ENCODE measurements at regions not wholly inside any gene's neighbourhood (a gene's known extent, or its start where the extent isn't known, plus 50 kb on each side); places are given as distances from the start of the nearest gene placed in this dataset.
"Not testable (repeated sequence)": the region's sequence is repeated elsewhere in the genome, so short reads cannot be mapped to it uniquely, and the experiment has no call there.

DNA sequence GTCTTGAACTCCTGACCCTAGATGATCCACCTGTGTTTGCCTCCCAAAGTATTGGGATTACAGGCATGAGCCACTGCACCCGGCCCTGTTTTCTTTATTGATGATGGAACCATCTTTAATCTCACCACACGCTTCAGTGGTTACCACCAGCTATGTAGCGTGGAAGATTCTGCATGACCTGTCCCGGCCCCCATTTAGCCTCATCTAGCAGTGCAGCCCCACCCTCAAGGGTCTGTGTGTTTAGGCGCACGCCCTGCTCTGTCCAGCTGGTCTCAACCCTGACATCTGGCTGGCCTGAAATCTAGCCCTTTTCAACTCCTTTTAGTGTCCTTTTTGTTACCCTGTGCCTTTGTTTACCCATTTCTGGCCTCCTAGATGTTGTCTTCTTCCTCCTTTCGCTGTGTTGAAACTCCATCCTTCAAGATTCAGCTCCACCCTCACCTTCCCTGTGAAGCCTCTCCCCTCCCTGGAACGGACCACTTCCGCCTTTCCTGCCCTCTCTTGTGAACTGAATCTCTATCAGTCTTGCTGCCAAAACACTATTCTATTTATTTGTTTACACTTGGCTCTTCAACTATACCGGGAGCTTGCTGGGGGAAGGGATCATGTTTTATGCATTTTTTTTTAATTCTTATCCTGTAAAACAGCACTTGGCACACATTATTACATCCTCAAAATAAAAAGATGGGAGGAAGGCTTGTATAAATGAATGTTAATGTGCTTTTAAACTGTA is 101.0 kb upstream of the MTHFD1L start:
- FAIRE-seq (no peak), DNase-seq (ENCODE audit: insufficient read length, low spot score) (no peak)

DNA sequence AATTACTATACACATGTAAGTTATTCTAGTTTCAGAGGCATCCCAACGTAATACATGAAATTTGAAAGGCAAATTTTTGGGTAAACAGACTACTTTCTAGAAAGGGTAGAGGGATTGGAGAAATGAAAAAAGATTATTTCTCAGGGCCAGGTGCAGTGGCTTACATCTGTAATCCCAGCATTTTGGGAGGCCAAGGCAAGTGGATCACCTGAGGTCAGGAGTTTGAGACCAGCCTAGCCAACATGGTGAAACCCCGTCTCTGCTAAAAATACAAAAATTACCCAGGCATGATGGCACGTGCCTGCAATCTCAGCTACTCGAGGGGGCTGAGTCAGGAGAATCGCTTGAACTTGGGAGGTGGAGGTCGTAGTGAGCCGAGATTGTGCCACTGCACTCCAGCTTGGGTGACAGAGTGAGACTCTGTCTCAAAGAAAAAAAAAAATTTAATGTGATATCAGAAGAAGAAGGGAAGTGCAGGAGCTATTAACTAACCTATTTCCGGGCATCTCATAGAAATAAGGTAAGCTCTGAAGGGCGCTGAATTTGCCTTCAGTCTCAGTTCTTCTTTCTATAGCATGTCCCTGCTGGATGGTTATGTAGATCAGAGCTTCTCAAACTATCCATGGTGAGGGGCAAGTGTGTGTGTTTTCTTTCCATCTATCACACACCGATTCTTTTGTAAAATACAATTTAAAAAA is 100.3 kb upstream of the MTHFD1L start:
- peak; percentile 61 for FAIRE-seq

DNA sequence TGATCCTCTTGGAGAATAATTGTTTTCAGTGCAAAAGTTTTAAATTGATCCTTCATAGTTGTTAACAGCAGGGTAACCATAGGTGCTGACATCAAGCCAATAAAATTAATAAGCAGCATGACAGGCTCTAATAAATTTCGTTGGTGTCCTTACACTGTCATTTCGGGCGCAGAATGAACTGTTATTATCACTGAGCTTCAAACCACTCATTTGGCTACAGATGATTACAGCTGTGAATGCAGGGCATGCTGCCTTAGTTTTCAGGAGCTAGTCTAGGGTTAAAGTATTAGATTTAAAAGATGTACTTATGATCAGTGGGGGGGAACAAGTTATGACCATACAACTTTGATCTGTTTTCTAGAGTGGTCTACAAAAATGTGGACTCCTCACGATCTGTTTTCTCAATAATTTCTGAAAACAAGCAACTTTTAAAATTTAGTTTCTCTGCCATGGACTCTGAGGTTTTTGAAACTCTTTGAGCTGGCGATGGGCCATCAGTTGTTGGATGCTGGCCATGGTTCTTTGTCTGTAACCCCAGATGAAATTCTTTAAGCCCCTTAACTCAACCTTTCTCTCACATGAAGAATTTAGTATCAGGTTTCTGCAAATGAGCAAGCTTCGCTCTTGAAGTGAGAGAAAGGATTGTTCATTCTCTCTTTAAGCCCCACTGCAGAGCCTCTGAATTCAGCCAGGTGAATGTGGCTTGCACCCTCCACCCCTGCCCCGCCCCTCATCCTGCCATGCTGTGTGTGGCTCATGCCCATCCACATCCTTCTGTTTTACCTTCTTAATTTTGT is 99.1 kb upstream of the MTHFD1L start:
- no peak for DNase-seq (ENCODE audit: insufficient read length, low spot score)
- no peak for FAIRE-seq

More for the DNA sequence above, 100.3 kb upstream of the MTHFD1L start:
- DNase-seq (ENCODE audit: insufficient read length, low spot score) = no peak

DNA sequence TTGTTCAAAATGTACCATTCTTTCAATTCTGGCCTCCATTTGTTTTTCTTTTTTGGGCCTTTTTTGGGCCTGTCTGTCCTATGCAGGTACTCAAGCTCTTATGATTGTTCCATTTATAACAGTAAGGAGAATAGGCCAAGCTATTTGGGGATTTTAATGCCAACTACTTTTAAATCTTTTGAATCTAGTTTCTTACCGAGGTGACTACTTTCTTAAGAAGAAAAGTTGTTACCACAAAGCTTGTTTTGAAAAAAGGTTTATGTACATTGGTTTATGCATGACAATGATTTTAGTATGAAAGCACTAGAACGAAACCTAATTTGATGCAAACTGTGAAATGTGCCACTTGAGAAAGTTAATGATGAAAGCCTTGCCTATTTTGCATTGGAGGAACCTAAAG is 98.3 kb upstream of the MTHFD1L start:
- FAIRE-seq (no peak), DNase-seq (ENCODE audit: insufficient read length, low spot score) (no peak)

DNA sequence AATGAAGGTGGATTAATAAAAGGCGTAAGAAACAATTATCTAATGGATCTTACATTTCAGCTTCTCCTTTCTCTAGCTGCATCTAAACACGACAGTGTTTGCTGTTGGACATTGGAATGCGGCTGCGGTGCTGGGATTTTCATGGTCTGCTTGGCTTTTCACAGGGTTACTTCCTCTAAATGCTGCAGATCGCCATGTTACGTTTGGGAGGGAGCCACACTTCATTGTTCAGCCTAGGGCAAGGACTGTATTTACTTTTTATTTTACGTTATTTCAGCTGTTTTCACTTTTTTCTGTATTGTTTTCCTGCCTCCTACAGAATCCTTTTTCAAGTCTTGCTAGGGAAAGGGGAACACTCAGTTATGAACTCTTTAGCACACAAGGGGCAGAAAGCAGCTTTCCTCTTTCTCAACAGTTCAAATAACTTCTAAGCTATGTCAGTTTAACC is 97.9 kb upstream of the MTHFD1L start:
- FAIRE-seq = no peak
- DNase-seq (ENCODE audit: insufficient read length, low spot score) = no peak

DNA sequence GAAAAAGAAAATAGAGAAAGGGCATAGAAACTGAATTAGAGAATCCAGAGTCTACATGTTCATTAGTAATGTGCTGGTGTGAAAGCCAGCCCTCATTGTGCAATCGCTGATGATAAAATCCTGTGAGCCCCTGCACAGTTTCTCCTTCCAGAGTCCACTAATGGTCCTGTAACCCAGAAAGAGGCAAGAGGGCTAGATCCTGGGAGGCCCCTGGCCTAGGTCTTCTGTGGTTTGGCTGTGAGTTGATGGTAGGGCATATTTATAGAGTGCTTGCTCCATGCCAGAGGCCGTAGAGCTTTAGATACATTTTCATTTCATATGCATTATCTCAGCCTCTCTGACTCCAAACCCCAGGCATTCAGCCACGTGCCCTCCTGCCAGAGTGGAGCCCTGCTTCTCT is 94.9 kb upstream of the MTHFD1L start:
- FAIRE-seq = no peak
- no peak for DNase-seq (ENCODE audit: insufficient read length, low spot score)

DNA sequence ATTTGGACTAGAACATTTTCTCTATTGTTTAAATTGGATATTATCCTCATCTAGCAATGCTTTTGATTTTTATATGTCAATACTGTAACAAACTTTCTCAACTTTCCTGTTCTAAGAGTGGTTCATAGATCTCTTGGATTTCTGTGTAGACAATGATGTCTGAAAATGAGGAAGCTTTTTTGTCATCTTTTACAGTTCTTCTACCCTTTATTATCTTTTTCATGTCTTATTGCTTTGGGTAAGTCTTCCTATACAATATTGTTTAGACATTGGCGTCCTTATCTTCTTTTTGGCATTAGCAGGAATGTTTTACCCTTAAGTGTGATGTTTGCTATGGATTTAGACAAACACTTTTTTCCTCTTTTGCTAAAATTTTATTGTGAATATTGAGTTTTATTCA is 91.5 kb upstream of the MTHFD1L start:
- no peak for DNase-seq (ENCODE audit: insufficient read length, low spot score)
- peak; percentile 14 for FAIRE-seq

DNA sequence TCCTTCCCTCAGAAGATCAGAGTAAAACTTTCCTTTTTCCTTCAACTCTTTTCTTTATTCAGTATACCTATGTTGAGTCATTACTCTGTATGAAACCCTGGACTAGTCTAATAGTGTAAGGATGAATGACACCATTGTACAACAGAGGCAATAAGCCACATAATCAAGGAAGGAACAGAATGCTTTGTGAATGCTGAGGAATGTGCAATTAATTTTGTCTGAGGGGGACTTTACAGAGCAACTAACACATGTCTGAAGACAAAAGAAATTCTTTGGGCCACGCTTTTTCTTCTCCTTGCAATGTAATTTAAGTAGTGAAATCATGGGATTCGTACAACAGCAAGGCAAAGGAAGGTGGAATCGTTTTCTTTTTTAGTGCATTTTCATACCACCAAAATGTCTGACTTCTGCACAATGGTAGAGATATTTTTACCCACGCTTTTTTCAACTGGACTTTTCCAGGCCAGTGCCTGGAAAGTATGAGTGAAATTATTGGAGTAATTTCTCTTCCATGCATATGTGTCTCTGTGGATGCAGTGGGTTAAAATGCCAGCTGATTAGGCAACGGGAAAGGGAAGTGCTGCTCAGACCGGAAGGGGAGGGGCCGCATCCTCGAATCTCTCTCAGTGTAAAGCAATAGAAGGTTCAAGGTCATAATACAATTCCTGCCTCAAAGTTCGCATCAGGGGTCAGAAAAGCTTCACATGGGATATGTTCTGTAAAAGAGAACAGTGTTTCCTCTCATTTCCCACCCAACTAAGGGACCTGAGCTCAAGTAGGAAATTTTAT is 89.9 kb upstream of the MTHFD1L start:
- no peak for FAIRE-seq

DNA sequence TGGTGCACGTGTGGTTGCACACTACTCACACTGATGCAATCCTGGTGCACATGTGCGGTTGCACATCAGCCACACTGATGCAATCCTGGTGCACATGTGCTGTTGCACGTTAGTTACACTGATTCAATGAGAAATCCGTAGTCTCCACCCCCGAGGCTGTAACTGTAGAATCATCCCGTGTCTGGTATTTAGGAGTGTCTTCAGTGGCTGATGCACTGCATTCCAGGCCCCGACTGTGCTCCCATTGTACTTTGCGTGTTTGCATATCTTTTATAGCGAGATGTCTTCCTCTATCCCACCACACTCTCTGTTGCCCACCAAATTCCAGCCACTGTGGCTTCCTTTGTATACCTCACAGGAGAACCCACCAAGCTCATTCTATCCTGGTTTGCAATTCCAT is 87.8 kb upstream of the MTHFD1L start:
- no peak for FAIRE-seq
- no peak for DNase-seq (ENCODE audit: insufficient read length, low spot score)

More for the DNA sequence above, 89.9 kb upstream of the MTHFD1L start:
- DNase-seq (ENCODE audit: insufficient read length, low spot score) = no peak

DNA sequence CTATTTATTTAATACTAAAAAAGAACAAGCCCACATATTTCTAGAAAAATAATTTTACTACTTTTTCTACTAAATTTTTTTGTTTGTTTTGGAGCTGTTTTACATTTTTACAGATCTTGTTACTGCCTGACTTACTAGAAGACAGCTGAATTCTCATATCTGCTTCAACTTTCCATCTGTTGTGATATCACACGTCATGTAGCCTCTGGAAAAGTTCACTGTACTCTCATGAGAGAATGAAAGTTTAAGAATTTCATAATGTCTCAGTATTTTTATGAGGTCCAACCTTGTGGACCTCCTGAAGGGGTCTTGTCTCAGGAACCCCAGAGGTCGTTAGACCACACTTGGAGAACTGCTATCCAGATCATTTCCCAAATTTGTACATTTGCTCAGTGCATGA is 81.7 kb upstream of the MTHFD1L start:
- FAIRE-seq (no peak), DNase-seq (ENCODE audit: insufficient read length, low spot score) (no peak)

DNA sequence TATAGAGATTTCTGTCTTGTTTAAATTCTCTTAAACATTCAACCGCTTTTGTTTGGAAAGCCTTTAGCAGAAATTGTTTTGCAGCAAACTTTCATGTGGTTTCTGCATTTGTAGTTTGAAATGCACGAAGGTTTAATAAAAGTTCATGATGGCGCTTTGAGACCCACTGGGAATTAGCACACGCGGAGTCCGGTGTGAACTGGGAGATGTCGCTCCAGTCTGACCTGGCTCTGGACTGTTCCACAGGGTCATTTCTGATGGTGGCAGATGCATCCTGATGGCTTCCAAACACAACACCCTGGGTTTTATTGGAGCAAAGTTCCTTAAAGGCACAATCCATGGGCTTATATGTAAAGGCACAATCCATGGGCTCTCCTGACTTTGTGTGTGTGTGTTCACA is 78.1 kb upstream of the MTHFD1L start:
- FAIRE-seq = no peak

DNA sequence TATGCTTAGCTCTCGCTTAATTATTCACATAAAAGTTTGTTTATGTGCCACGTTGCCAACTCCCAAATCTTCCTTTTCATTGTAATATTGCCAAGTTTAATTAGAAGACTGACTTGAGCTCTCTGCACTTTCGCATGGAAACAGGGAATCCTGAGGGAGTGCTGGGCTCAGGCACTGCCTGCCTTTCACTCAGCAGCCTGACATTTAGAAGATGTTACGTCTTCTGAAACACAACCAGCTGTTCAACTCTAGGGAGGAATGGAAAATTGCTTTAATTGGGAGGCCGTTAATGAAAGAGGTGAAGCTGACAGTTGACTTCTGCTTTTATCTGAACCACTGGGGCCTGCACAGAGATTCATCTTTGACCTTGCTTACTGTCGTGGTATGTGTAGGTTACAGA is 77.4 kb upstream of the MTHFD1L start:
- no peak for FAIRE-seq
- DNase-seq (ENCODE audit: insufficient read length, low spot score) = no peak

More for the DNA sequence above, 78.1 kb upstream of the MTHFD1L start:
- DNase-seq (ENCODE audit: insufficient read length, low spot score) = no peak

DNA sequence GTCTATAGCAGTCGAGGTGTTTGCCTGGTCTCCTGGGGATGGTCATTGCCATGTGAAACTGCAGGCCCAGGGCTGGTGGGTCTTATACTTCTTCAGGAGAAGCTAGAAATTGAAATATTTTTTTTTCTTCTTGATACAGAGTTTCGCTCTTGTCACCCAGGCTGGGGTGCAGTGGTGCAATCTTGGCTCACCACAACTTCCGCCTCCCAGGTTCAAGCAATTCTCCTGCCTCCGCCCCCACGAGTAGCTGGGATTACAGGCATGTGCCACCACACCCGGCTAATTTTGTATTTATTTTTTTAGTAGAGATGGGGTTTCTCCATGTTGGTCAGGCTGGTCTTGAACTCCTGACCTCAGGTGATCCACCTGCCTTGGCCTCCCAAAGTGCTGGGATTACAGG is 75.6 kb upstream of the MTHFD1L start:
- FAIRE-seq; DNase-seq (ENCODE audit: insufficient read length, low spot score): not testable (repeated sequence)

DNA sequence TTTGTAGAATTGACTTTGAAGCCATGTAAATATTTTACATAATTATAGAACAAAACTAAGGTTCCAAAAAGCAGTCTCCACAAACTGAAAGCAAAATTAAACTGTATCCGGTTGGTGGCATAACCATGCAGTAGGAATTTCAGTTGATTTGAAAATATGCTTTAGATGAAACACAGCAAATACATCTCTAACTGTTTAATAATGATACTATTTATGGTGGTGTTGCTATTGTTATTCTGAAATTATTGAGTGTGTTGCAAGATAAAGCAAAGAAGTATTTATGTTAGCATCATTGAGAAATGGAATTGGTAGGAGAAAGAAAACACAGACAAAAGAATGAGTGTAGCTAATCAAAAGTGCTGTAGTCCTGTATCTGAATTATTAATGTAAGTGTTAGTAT is 73.8 kb upstream of the MTHFD1L start:
- FAIRE-seq (no peak), DNase-seq (ENCODE audit: insufficient read length, low spot score) (no peak)

DNA sequence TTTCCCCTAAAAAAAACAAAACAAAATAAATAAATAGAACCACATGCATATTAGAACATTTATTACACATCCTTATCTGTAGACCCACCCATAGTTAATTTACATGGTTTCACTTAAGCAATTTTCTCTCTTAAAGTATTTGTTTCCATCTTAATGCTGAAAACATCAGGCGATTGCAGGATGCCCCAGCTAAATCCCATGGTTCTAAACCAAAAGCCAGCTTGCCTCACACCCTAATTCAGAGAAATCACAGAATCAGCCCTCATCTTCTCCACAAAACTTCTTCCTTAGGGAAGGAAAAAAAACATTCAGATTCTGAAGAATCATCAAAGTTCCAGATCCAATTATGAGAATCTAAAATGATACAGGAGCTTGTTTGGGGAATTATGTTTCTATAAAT is 67.6 kb upstream of the MTHFD1L start:
- DNase-seq (ENCODE audit: insufficient read length, low spot score) (no peak), FAIRE-seq (no peak)

DNA sequence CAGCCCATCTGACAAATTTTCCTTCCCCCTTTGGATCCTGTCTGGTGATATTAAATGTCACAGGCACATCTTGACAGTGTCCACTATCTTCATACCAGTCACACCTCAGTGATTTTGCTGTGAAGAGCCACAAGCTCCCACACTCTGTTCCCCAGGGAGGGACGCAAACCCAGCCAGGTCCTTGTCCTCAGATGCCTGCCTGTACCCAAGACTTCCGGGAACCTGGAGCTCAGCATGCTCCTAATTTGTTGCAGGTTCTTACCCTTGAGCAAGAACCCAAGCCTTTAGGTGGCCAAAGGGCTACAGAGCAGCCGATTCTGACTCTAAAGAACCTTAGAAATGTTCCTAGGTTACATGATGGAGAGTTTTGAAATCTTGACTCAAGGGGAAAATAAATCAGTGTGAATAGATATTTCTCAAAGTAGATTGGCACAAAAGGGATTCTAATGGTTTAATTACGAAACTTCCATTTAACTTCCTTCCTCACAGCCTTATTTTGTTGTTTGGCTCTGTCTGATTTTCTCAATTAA is 66.2 kb upstream of the MTHFD1L start:
- FAIRE-seq (no peak), DNase-seq (ENCODE audit: insufficient read length, low spot score) (no peak)

DNA sequence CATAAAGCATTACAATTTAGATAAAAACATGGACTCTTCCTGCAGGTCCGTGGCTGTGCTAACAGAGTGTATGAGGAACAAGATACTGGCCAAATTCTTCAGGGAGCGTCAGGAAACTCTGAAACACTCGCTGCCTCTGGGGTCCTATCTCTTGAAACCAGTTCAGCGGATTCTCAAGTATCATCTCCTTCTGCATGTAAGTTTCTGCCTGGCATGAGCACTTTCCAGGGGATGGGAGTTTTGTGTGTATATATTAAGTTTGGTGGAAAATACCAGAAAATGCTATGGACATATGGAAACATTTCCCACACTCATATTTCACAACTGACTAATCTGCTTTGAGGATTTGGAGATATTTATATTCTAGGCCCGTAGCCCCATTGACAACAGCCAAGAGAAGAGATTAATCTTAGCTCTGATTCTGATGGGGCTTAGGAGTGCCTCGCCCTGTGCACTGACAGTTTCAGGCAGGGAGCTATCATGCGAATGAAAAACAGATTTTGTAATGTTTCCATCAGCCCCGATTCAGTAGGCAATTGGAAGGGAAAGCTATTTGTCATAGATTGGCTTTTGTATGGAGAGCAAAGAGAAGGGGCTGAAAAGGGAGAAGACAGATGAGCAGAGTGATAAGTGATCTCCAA is 64.7 kb upstream of the MTHFD1L start:
- no peak for DNase-seq (ENCODE audit: insufficient read length, low spot score)
- no peak for FAIRE-seq

DNA sequence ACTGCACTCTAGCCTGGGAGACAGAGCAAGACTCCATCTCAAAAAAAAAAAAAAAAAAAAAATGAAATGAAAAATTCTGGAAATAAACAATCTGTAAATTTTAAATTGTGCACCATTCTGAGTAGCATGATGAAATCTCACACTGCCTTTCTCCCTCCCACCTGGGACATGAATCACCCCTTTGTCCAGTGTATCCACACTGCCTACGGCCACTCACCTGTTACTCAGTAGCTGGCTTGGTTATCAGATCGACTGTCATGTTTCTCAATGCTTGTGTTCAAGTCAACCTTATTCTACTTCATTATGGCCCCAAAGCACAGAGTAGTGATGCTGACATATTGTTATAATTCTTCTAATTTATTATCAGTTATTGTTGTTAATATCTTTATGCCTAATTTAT is 58.7 kb upstream of the MTHFD1L start:
- FAIRE-seq (no peak), DNase-seq (ENCODE audit: insufficient read length, low spot score) (no peak)

DNA sequence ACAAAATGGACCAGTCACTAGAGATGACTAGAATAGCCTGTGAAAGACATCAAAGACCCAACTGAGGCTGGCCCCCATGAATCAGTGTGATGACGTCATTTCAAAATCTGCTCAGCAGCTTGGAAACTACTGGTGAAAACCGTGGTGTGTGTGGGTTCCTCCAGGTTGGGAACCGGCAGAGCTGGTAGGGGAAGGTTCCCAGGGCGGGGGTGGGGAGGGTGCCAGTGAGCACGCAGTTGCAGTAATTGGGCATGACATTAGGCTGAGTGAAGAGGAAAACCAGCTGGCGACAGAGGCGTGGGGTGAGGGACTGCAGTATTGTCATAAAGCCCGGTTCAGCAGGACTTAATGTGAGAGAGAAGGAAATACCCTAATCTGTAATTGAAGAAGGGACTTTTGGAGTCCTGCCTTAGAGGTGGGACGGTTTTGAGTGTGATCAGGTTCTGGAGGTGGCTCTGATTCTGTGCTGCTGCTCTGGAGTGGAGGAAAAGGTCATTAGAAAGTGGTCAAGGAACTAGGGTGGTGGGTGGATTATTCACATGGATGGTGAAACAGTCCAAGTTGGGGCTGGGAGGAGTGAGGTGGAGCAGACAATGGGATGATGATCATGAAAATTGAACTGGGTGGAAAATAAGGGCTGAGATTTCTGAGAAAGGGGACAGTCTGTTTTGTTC is 52.0 kb upstream of the MTHFD1L start:
- FAIRE-seq (peak; percentile 67), DNase-seq (ENCODE audit: insufficient read length, low spot score) (no peak)

DNA sequence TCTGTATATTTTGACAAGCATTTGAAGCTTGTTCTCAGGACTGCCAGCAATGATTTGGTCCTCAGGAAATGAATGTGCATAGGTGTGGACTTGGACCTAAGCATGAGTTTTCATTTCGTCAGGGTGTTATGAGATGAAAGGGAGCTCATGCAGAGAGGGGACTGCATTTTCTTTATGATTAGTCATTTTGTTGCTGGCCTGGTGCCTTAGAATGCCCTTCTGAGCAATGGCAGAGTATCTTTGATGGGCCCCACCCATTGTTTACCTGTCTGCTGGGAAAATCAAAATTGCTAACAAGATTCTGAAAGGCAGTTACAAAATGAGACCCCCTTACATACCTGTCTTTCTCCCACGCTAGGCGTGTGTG is 51.5 kb upstream of the MTHFD1L start:
- FAIRE-seq = no peak

More for the DNA sequence above, 51.5 kb upstream of the MTHFD1L start:
- DNase-seq (ENCODE audit: insufficient read length, low spot score) = no peak
